K562 (cell line): ENCODE measurements at regions not wholly inside any gene's neighbourhood (a gene's known extent, or its start where the extent isn't known, plus 50 kb on each side); places are given as distances from the start of the nearest gene placed in this dataset.

Experiments used
- ATAC-seq: fragments of 200-7000 bp; cut with Tn5 transposase; 3 replicates; pipeline ENCODE4 v1.9.1; 2020; ENCODE audit warnings: moderate library complexity
- BruUV-seq: library from RNA; stranded (reverse); fragments of 400-500 nt; replicated peaks from 2 replicates; lab custom pipeline; 2021; lab: Mats Ljungman, UMichigan
- CTCF ChIA-PET: fragments of 300-600 bp; formaldehyde crosslinking; extraction: SDS; loops from one replicate; lab custom pipeline; 2021; ENCODE audit warnings: low intra/inter-chr PET ratio; lab: Yijun Ruan, JAX
- POLR2A ChIA-PET: fragments of 300-600, 350-650 bp; sonication (Branson Sonifier 250); formaldehyde crosslinking; extraction: SDS; loops from one replicate; lab custom pipeline; 2021; ENCODE audit warnings: antibody characterized with exemption, inconsistent platforms; lab: Yijun Ruan, JAX
- DNase-seq, 4 experiments: peaks; one replicate each; pipeline versions ENCODE4 v3.0.0 to v3.0.0-alpha.2; 2011 to 2018; ENCODE audit warnings: low spot score in 3 of 4, mixed read lengths in 3 of 4; ENCODE audit errors: extremely low read depth in 1 of 4
- FAIRE-seq: peaks from 2 replicates; lab custom pipeline; 2011; peaks lifted over from hg19 to GRCh38; lab: Jason Lieb, UNC
- H2AFZ ChIP-seq: 2 replicates; pipeline ENCODE4 v1.6.0; 2011; ENCODE audit warnings: low read depth, low read length, control low read depth, inconsistent platforms
- H3K27ac ChIP-seq: fragments of 200-600 bp; 3 replicates; pipeline ENCODE4 v1.8.0; 2011; ENCODE audit warnings: low read depth, mild to moderate bottlenecking, control low read depth, inconsistent platforms, low read length, moderate library complexity, mixed read lengths; ENCODE audit errors: extremely low read depth
- H3K27me3 ChIP-seq, 2 experiments: fragments of 300-600 bp in 1 of 2; 2 replicates in 1 of 2; 3 replicates in 1 of 2; pipeline versions ENCODE4 v1.6.0 to v1.8.0; 2011; ENCODE audit warnings: inconsistent platforms in 2 of 2, low read length in 2 of 2, mild to moderate bottlenecking in 1 of 2, mixed read lengths in 1 of 2, moderate library complexity in 1 of 2; ENCODE audit not compliant: control insufficient read depth in 2 of 2, insufficient read depth in 2 of 2
- H3K36me3 ChIP-seq: fragments of 300-600 bp; 3 replicates; pipeline ENCODE4 v1.8.0; 2011; ENCODE audit warnings: mild to moderate bottlenecking, low read length, inconsistent platforms; ENCODE audit not compliant: control insufficient read depth, insufficient read depth
- H3K4me1 ChIP-seq, 2 experiments: fragments of 200-600 bp in 1 of 2; replicated peaks in 1 of 2; 2 replicates in 1 of 2; 3 replicates in 1 of 2; pipeline versions ENCODE4 v1.5.1 to v1.8.0; 2011; ENCODE audit warnings: inconsistent platforms in 2 of 2, low read length in 2 of 2, mild to moderate bottlenecking in 1 of 2, mixed read lengths in 1 of 2, moderate library complexity in 1 of 2; ENCODE audit not compliant: control insufficient read depth in 2 of 2, insufficient read depth in 2 of 2
- H3K4me2 ChIP-seq: 2 replicates; pipeline ENCODE4 v1.6.1; 2011; ENCODE audit warnings: low read length, control low read depth, inconsistent platforms, mixed read lengths; ENCODE audit not compliant: insufficient read depth
- H3K4me3 ChIP-seq: fragments of 200-600 bp; sonication (generic), shearing (Covaris generic); 2 replicates; pipeline ENCODE4 v1.5.1; 2016; ENCODE audit warnings: control low read depth, inconsistent platforms
- H3K79me2 ChIP-seq: fragments of 200-600 bp; 3 replicates; pipeline ENCODE4 v1.8.0; 2011; ENCODE audit warnings: low read length, inconsistent platforms; ENCODE audit not compliant: control insufficient read depth, insufficient read depth
- H3K9ac ChIP-seq, 2 experiments: 2 replicates each; pipeline versions ENCODE4 v1.6.0 to v1.6.1; 2011; ENCODE audit warnings: low read depth in 2 of 2, low read length in 2 of 2, control low read depth in 1 of 2, inconsistent platforms in 1 of 2, mild to moderate bottlenecking in 1 of 2, mixed read lengths in 1 of 2; ENCODE audit not compliant: insufficient read depth in 1 of 2
- H3K9me1 ChIP-seq: one replicate; pipeline ENCODE4 v1.6.0; 2011; ENCODE audit warnings: inconsistent platforms, mild to moderate bottlenecking, low read length, moderate library complexity; ENCODE audit not compliant: control insufficient read depth, insufficient read depth
- H3K9me3 ChIP-seq: replicated peaks from 2 replicates; pipeline ENCODE4 v1.5.1; 2011; ENCODE audit warnings: low read depth, low read length, inconsistent platforms; ENCODE audit not compliant: control insufficient read depth, insufficient read depth
- H4K20me1 ChIP-seq: replicated peaks from 2 replicates; pipeline ENCODE4 v1.6.1; 2011; ENCODE audit warnings: low read length, inconsistent platforms, mixed read lengths; ENCODE audit not compliant: control insufficient read depth, insufficient read depth
- CBFB ChIP-seq: sonication (generic); formaldehyde crosslinking; IDR thresholded peaks from 2 replicates; pipeline ENCODE4 v1.4.0; 2020; ENCODE audit warnings: mild to moderate bottlenecking, missing genetic modification reagents
- DIDO1 ChIP-seq: fragments of 450-650 bp; IDR thresholded peaks from 2 replicates; pipeline ENCODE4 v1.6.1; 2016; ENCODE audit warnings: low read depth, missing biosample characterization, missing genetic modification characterization
- GTF2E2 ChIP-seq: fragments of 200-800 bp; sonication (Bioruptor generic); IDR thresholded peaks from 2 replicates; pipeline ENCODE4 v1.6.1; 2016; ENCODE audit warnings: missing genetic modification characterization, missing compliant biosample characterization
- KAT2B ChIP-seq: IDR thresholded peaks from one replicate; pipeline ENCODE4 v1.6.1; 2012; ENCODE audit warnings: low read depth, mild to moderate bottlenecking, control low read depth, inconsistent platforms, low read length, moderate library complexity
- MTF1 ChIP-seq: fragments of 250-450 bp; sonication (Bioruptor Pico); IDR thresholded peaks from 2 replicates; pipeline ENCODE4 v1.9.0; 2021; ENCODE audit warnings: moderate library complexity, mild to moderate bottlenecking, inconsistent platforms, borderline replicate concordance
- PATZ1 ChIP-seq: fragments of 250-450 bp; sonication (Bioruptor Pico); IDR thresholded peaks from 2 replicates; pipeline ENCODE4 v1.5.0; 2020; ENCODE audit warnings: mild to moderate bottlenecking, borderline replicate concordance
- SMARCB1 ChIP-seq: IDR thresholded peaks from 2 replicates; pipeline ENCODE4 v1.6.1; 2011; ENCODE audit warnings: improper control_type of control experiment, low read depth; ENCODE audit not compliant: insufficient read length
- SMC3 ChIP-seq: conservative IDR thresholded peaks from 2 replicates; pipeline ENCODE4 v1.6.1; 2011; ENCODE audit warnings: low read depth, low read length, improper control_type of control experiment; ENCODE audit not compliant: insufficient read depth
- TBL1XR1 ChIP-seq, 2 experiments: IDR thresholded peaks; 2 replicates each; pipeline ENCODE4 v1.6.1; 2012; ENCODE audit warnings: improper control_type of control experiment in 2 of 2, low read length in 2 of 2, mild to moderate bottlenecking in 1 of 2
- ZKSCAN1 ChIP-seq: fragments of 150-350 bp; IDR thresholded peaks from 2 replicates; pipeline ENCODE4 v1.6.1; 2016; ENCODE audit warnings: low read depth, low read length
- ZNF175 ChIP-seq: fragments of 200-800 bp; sonication (Bioruptor generic); IDR thresholded peaks from 2 replicates; pipeline ENCODE4 v1.6.1; 2016; ENCODE audit warnings: low read depth, mild to moderate bottlenecking, missing genetic modification characterization, missing compliant biosample characterization
- ZNF280A ChIP-seq: fragments of 450-650 bp; IDR thresholded peaks from 2 replicates; pipeline ENCODE4 v1.6.1; 2018; ENCODE audit warnings: mild to moderate bottlenecking, low read depth; ENCODE audit not compliant: partially characterized antibody
- WGBS: fragments of 100-300 bp; shearing (Covaris generic); methylation state at CpG from one replicate; pipeline ENCODE4 v1.1.6; 2016; ENCODE audit warnings: low coverage, mixed read lengths; ENCODE audit not compliant: insufficient coverage; ENCODE audit errors: missing lambda C conversion rate; 5-methylcytosine and 5-hydroxymethylcytosine counted together
- in situ Hi-C: fragments of 300-500 bp; cut with MboI; formaldehyde crosslinking; loops from 4 replicates; pipeline ENCODE4 v1.15.0; 2018; ENCODE audit warnings: inconsistent platforms, mixed read lengths
- intact Hi-C: fragments of 100-400 bp; cut with micrococcal nuclease; formaldehyde crosslinking; loops from 2 replicates; pipeline ENCODE4 v1.14.2; 2022

- CTCF ChIA-PET: no interaction called here
- Histone ChIP-seq H3K9me3 (no peaks in the 10 kb centered on the region), H3K36me3 (no peaks in the 10 kb centered on the region; the same call in 2 of the 3 replicates), H3K4me3 (no peak overlapping the region), H3K4me1 (peaks cover 0 to 4% of the 10 kb centered on the region in 2 experiments; a peak in 1 of 5 replicates), H3K4me2 (no peak overlapping the region), H3K9me1 (no peaks in the 10 kb centered on the region), H3K27me3 (no peaks in the 10 kb centered on the region), H3K27ac (no peak overlapping the region), H3K9ac (no peak overlapping the region), H4K20me1 (no peaks in the 10 kb centered on the region), H3K79me2 (no peaks in the 10 kb centered on the region), H2AFZ (no peak overlapping the region)
- in situ Hi-C loops (no loop called here), intact Hi-C loops (no loop called here)
- 83% methylated on average over 2 of the region's 2 CpGs for WGBS
- FAIRE-seq (no peak), DNase-seq (no peak), ATAC-seq (no peak)
- BruUV-seq: no TSS peak
- TF ChIP-seq DIDO1 (tag) (no peak), GTF2E2 (tag) (no peak), KAT2B (no peak), TBL1XR1 (IDR thresholded peaks at IDR 0.05; ENCODE audit: low read length in 2 of 2) (no peak), ZNF175 (no peak), SMC3 (no peak), MTF1 (CRISPR knock-in tag) (no peak)
- POLR2A ChIA-PET: no interaction called here
Observed at GRCh38 chr5:104187656-104188055, 625.1 kb upstream of the NUDT12 start.

GRCh38 chr5:104186510-104186909 is 623.9 kb upstream of the NUDT12 start:
- no peak for DNase-seq
- Histone ChIP-seq H3K9me1 (no peaks in the 10 kb centered on the region), H3K9ac (no peak overlapping the region), H3K4me2 (no peak overlapping the region), H3K4me1 (peaks cover 0 to 4% of the 10 kb centered on the region in 2 experiments; a peak in 1 of 5 replicates), H3K79me2 (no peaks in the 10 kb centered on the region), H3K27me3 (no peaks in the 10 kb centered on the region), H2AFZ (no peak overlapping the region), H3K4me3 (no peak overlapping the region), H3K27ac (no peak overlapping the region), H3K9me3 (no peaks in the 10 kb centered on the region), H4K20me1 (no peaks in the 10 kb centered on the region), H3K36me3 (no peaks in the 10 kb centered on the region; the same call in 2 of the 3 replicates)
- POLR2A ChIA-PET: no interaction called here
- in situ Hi-C loops: no loop called here
- intact Hi-C loops: no loop called here
- WGBS: 32% methylated on average over 3 of the region's 4 CpGs
- FAIRE-seq: no peak
- no peak for ATAC-seq
- BruUV-seq: no TSS peak
- CTCF ChIA-PET: no interaction called here
- no peak for TF ChIP-seq SMARCB1
- no peak for TF ChIP-seq PATZ1
- no peak for TF ChIP-seq ZKSCAN1
- no peak for TF ChIP-seq ZNF280A
- TF ChIP-seq CBFB (CRISPR knock-in tag): no peak
